K562 (cell line): ENCODE measurements at regions not wholly inside any gene's neighbourhood (a gene's known extent, or its start where the extent isn't known, plus 50 kb on each side); places are given as distances from the start of the nearest gene placed in this dataset.

Experiments used
- MAX ChIP-seq: sonication (generic); formaldehyde crosslinking; IDR thresholded peaks from 2 replicates; pipeline ENCODE4 v1.9.0; 2022; ENCODE audit warnings: mild to moderate bottlenecking, missing genetic modification reagents
- POLR2A ChIP-seq: fragments of 450-650 bp; conservative IDR thresholded peaks from 2 replicates; pipeline ENCODE4 v1.6.1; 2016
- ZNF609 ChIP-seq: sonication (generic); formaldehyde crosslinking; IDR thresholded peaks from 2 replicates; pipeline ENCODE4 v1.8.1; 2023; ENCODE audit warnings: missing genetic modification reagents, mild to moderate bottlenecking, borderline replicate concordance

- TF ChIP-seq MAX (CRISPR knock-in tag) (no peak), ZNF609 (no peak), POLR2A (no peak)
Measured at GRCh38 chr4:163613383-163613782, 118.9 kb downstream of the TMA16 start.
